ENCODE measurements at regions not wholly inside any gene's neighbourhood (a gene's known extent, or its start where the extent isn't known, plus 50 kb on each side); places are given as distances from the start of the nearest gene placed in this dataset.

DNA sequence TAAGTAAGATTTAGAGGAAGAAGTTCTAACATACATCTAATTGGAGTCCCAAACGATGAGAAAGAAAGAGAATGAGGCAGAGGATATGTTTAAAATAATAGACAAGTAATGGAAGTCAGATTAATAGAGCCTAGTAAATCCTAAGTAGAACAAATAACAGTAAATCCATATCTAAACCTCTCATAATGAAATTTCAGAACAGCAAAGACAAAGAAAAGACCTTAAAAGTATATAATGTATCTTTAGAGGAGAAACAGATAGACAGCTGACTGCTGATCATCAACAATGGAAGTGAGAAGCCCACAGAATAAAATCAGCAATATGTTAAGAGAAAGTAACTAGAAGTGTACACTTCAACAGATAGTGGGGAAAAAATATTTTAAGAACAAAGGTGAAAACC lies 536.2 kb upstream of the ZFHX3 start:
- no peaks in the 10 kb centered on the region for H3K4me1 ChIP-seq (ENCODE audit: insufficient read depth, low read length)
- Mint-ChIP-seq H3K9me3 (peaks cover 0 to 24% (median 12%) of the 10 kb centered on the region in 8 donors), H3K36me3 (no peaks in the 10 kb centered on the region), H3K4me1 (no peaks in the 10 kb centered on the region), H3K27ac (no peak overlapping the region), H3K27me3 (no peaks in the 10 kb centered on the region), H3K4me3 (no peak overlapping the region)
- no peaks in the 10 kb centered on the region for H3K9me3 ChIP-seq (ENCODE audit: control insufficient read depth in 1 of 2, low read length in 2 of 2)
- H3K27me3 ChIP-seq (ENCODE audit: insufficient read depth, low read length), result no peaks in the 10 kb centered on the region
- DNase-seq, result no peak
- intact Hi-C loops (cut with micrococcal nuclease), result no loop called here
- H3K4me3 ChIP-seq (ENCODE audit: low read length in 2 of 2), result no peak overlapping the region
- H3K36me3 ChIP-seq (ENCODE audit: insufficient read depth, low read length), result no peaks in the 10 kb centered on the region
- POLR2A ChIA-PET (ENCODE audit: partially characterized antibody), result no interaction called here
- no peak overlapping the region for H3K27ac ChIP-seq (ENCODE audit: low read depth, low read length)
- CTCF ChIA-PET (ENCODE audit: partially characterized antibody), result interaction anchor here (0.6 kb wide), 1 partner anchor 25 kb away, joined by 4 read pairs; no protein-coding TSS in a partner anchor

DNA sequence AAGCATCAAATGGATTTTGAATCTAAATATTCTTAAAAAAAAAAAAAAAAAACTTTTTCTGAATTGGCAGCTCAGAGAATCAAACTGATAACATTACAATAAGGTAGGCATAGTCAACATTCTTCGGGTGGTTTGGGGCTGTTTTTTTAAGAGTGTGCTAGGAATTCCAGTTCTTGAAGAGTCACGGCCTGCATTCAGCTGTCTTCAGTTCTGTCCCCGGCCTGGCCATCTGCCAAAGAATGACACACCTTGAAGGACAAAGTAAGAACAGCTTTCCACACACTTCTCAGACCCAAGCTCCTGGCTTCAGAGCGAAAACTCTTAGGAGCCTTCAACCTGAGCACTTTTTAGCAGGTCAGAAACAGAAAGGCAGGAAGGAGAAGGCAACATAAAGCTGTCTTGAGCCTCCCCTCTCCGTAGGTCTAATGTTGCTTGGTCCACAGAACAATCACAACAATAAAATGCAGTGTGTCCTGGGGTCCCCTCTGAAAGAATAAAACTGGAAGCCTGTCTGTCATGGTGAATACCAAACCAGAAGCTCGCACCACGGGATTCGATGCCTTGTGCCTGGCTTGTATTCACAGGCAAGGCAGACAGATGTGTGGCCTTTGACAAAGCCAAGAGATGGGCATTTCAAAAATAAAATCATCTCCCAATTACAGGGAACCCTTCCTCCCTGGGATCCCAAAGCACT lies 524.4 kb upstream of the ZFHX3 start:
- Histone ChIP-seq H3K9me3 (ENCODE audit: control insufficient read depth in 1 of 2, low read length in 2 of 2) (no peaks in the 10 kb centered on the region), H3K27ac (ENCODE audit: low read depth, low read length) (no peak overlapping the region), H3K4me1 (ENCODE audit: insufficient read depth, low read length) (no peaks in the 10 kb centered on the region), H3K36me3 (ENCODE audit: insufficient read depth, low read length) (no peaks in the 10 kb centered on the region), H3K4me3 (ENCODE audit: low read length in 2 of 2) (no peak overlapping the region), H3K27me3 (ENCODE audit: insufficient read depth, low read length) (no peaks in the 10 kb centered on the region)
- intact Hi-C loops (cut with micrococcal nuclease), result no loop called here
- Mint-ChIP-seq H3K27me3 (no peaks in the 10 kb centered on the region), H3K4me1 (no peaks in the 10 kb centered on the region), H3K36me3 (no peaks in the 10 kb centered on the region), H3K27ac (no peak overlapping the region), H3K4me3 (no peak overlapping the region), H3K9me3 (peaks cover 0 to 7% (median 3%) of the 10 kb centered on the region in 8 donors)
- DNase-seq, result no peak
- POLR2A ChIA-PET (ENCODE audit: partially characterized antibody), result no interaction called here
- CTCF ChIA-PET (ENCODE audit: partially characterized antibody), result no interaction called here

DNA sequence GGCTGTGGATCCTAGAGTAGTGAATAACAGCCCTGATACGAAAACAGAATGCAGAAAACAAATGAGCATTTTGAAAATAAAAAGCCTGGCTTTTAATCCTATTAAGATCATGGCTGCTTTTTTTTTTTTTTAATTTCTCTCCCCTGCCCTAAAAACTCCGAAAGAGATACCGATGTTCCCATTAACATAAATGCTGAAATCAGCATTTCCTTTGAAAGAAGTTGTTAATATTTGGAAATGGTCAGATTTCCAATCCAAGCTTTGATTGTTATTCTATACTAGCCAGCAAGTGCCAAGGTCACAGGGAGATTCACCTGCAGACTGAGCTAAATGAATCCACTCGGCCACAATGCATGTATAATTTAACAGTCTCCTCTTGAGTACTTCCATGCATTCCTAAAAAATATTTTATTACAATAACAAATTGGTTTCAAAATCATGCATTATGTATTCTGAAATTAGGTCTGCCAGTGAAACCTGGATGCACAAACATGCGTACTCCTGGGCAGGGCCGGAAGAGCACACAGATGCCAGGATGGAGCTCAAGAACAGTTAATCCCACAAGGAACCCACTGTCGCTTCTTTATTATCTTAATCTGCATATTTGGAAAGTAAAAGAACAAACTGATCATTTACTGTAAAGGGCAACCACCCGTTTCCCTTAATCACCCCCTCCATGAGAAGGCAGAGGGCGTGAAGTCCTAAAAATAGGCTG lies 521.5 kb upstream of the ZFHX3 start:
- H3K27me3 ChIP-seq (ENCODE audit: insufficient read depth, low read length), result no peaks in the 10 kb centered on the region
- no peak overlapping the region for H3K4me3 ChIP-seq (ENCODE audit: low read length in 2 of 2)
- Mint-ChIP-seq H3K27me3 (no peaks in the 10 kb centered on the region), H3K36me3 (no peaks in the 10 kb centered on the region), H3K4me1 (no peaks in the 10 kb centered on the region), H3K27ac (no peak overlapping the region), H3K4me3 (no peak overlapping the region), H3K9me3 (peaks cover 0 to 9% (median 3%) of the 10 kb centered on the region in 8 donors)
- ChIA-PET POLR2A (ENCODE audit: partially characterized antibody) (no interaction called here), CTCF (ENCODE audit: partially characterized antibody) (no interaction called here)
- no peaks in the 10 kb centered on the region for H3K36me3 ChIP-seq (ENCODE audit: insufficient read depth, low read length)
- no peak for DNase-seq
- intact Hi-C loops (cut with micrococcal nuclease), result no loop called here
- H3K4me1 ChIP-seq (ENCODE audit: insufficient read depth, low read length), result no peaks in the 10 kb centered on the region
- H3K27ac ChIP-seq (ENCODE audit: low read depth, low read length), result no peak overlapping the region
- no peaks in the 10 kb centered on the region for H3K9me3 ChIP-seq (ENCODE audit: control insufficient read depth in 1 of 2, low read length in 2 of 2)

DNA sequence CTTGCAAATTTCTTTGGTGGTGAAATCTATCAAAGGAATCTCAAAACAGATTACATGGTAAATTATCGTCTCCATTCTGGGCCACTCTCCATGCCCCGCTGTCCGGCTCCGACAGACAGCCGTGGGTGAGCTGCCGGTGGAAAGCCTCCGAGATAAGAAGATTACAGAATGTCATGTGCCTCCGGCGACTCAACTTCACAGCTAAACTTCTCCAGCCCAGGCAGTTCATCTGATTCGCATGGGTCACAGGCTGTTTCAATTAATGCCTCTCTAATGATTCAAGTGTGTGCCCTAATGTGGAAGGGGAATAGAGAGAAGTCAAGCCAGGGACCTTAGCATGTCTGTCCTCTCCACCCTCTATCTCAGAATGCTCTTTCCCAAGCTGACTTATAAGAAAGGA lies 520.8 kb upstream of the ZFHX3 start:
- no peaks in the 10 kb centered on the region for H3K4me1 ChIP-seq (ENCODE audit: insufficient read depth, low read length)
- no peak overlapping the region for H3K4me3 ChIP-seq (ENCODE audit: low read length in 2 of 2)
- ChIA-PET CTCF (ENCODE audit: partially characterized antibody) (no interaction called here), POLR2A (ENCODE audit: partially characterized antibody) (no interaction called here)
- H3K27ac ChIP-seq (ENCODE audit: low read depth, low read length), result no peak overlapping the region
- no peak for DNase-seq
- H3K9me3 ChIP-seq (ENCODE audit: control insufficient read depth in 1 of 2, low read length in 2 of 2), result no peaks in the 10 kb centered on the region
- Mint-ChIP-seq H3K4me3 (no peak overlapping the region), H3K9me3 (peaks cover 0 to 9% (median 4%) of the 10 kb centered on the region in 8 donors), H3K27me3 (no peaks in the 10 kb centered on the region), H3K27ac (no peak overlapping the region), H3K36me3 (no peaks in the 10 kb centered on the region), H3K4me1 (no peaks in the 10 kb centered on the region)
- no peaks in the 10 kb centered on the region for H3K36me3 ChIP-seq (ENCODE audit: insufficient read depth, low read length)
- H3K27me3 ChIP-seq (ENCODE audit: insufficient read depth, low read length), result no peaks in the 10 kb centered on the region
- intact Hi-C loops (cut with micrococcal nuclease), result no loop called here

DNA sequence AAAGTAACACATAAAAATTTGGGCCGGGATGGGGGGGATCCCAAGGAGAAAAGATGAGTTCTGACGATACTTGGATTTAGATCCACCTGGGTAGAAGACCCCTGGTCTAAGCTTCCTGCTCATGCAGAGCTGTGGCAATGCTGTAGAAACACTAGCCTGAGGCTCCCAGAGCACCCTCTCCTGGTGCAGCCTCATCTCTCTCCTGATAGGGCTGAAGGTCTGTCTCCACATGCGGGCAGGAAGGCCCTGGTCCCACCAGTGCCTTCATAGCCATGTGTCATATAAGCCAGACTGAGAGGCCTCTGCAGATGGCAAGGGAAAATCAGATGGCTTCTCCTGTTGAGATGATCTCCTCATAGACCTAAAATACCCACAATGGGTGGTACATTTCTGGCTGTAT lies 518.0 kb upstream of the ZFHX3 start:
- Histone ChIP-seq H3K27ac (ENCODE audit: low read depth, low read length) (no peak overlapping the region), H3K27me3 (ENCODE audit: insufficient read depth, low read length) (no peaks in the 10 kb centered on the region), H3K4me1 (ENCODE audit: insufficient read depth, low read length) (no peaks in the 10 kb centered on the region), H3K36me3 (ENCODE audit: insufficient read depth, low read length) (no peaks in the 10 kb centered on the region), H3K9me3 (ENCODE audit: control insufficient read depth in 1 of 2, low read length in 2 of 2) (no peaks in the 10 kb centered on the region), H3K4me3 (ENCODE audit: low read length in 2 of 2) (no peak overlapping the region)
- H3K4me1 Mint-ChIP-seq, result no peaks in the 10 kb centered on the region
- CTCF ChIA-PET (ENCODE audit: partially characterized antibody), result no interaction called here
- DNase-seq, result no peak
- H3K36me3 Mint-ChIP-seq, result no peaks in the 10 kb centered on the region
- H3K9me3 Mint-ChIP-seq, result peaks cover 0 to 12% (median 5%) of the 10 kb centered on the region in 8 donors
- H3K27ac Mint-ChIP-seq, result no peak overlapping the region
- intact Hi-C loops (cut with micrococcal nuclease), result no loop called here
- H3K27me3 Mint-ChIP-seq, result no peaks in the 10 kb centered on the region
- H3K4me3 Mint-ChIP-seq, result no peak overlapping the region
- POLR2A ChIA-PET (ENCODE audit: partially characterized antibody), result no interaction called here

DNA sequence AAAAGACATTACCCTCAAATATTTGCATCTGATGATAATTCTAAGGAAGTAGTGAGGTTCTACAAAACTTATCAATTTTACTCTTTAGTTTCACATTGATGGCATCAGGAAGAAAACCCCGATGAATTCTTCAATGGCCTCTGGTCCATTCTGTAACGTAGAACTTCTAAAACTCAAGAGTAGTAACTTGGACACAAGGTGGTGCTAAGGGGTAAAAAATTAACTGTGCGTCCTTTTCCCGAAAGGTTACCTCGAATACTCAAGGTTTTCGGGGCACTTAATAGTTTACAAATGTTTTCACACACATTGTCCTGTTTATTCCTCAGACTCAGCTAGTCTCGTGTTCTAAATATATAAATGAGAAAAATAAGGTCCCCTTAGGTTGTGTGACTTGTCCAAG lies 517.3 kb upstream of the ZFHX3 start:
- POLR2A ChIA-PET (ENCODE audit: partially characterized antibody), result no interaction called here
- Mint-ChIP-seq H3K4me3 (no peak overlapping the region), H3K9me3 (peaks cover 0 to 12% (median 5%) of the 10 kb centered on the region in 8 donors), H3K27ac (no peak overlapping the region), H3K4me1 (no peaks in the 10 kb centered on the region), H3K27me3 (no peaks in the 10 kb centered on the region), H3K36me3 (no peaks in the 10 kb centered on the region)
- Histone ChIP-seq H3K9me3 (ENCODE audit: control insufficient read depth in 1 of 2, low read length in 2 of 2) (no peaks in the 10 kb centered on the region), H3K27ac (ENCODE audit: low read depth, low read length) (no peak overlapping the region), H3K4me3 (ENCODE audit: low read length in 2 of 2) (no peak overlapping the region), H3K4me1 (ENCODE audit: insufficient read depth, low read length) (no peaks in the 10 kb centered on the region), H3K36me3 (ENCODE audit: insufficient read depth, low read length) (no peaks in the 10 kb centered on the region), H3K27me3 (ENCODE audit: insufficient read depth, low read length) (no peaks in the 10 kb centered on the region)
- DNase-seq, result no peak
- intact Hi-C loops (cut with micrococcal nuclease), result no loop called here
- CTCF ChIA-PET (ENCODE audit: partially characterized antibody), result no interaction called here

DNA sequence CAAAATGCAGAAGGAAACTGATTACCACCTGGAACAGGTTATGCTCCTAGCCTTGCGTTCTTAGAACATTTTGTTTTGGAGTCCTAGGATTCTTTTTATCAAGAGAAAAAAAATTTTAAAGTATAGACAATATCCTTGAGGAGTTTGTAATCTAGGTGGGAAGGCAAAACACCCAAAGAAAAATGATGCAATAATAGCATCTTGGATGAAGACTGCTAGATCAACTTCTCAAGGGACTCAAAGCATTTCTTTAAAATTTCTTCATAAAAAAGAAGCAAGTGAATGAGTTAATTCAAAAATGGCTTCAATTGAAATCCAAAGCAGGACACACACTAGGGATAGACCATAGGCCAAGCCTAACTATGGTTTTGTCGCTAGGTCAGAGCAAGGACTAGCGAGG lies 515.8 kb upstream of the ZFHX3 start:
- no peak overlapping the region for H3K27ac Mint-ChIP-seq
- Histone ChIP-seq H3K36me3 (ENCODE audit: insufficient read depth, low read length) (no peaks in the 10 kb centered on the region), H3K4me3 (ENCODE audit: low read length in 2 of 2) (no peak overlapping the region), H3K9me3 (ENCODE audit: control insufficient read depth in 1 of 2, low read length in 2 of 2) (no peaks in the 10 kb centered on the region), H3K27ac (ENCODE audit: low read depth, low read length) (no peak overlapping the region), H3K27me3 (ENCODE audit: insufficient read depth, low read length) (no peaks in the 10 kb centered on the region), H3K4me1 (ENCODE audit: insufficient read depth, low read length) (no peaks in the 10 kb centered on the region)
- intact Hi-C loops (cut with micrococcal nuclease), result no loop called here
- no peaks in the 10 kb centered on the region for H3K27me3 Mint-ChIP-seq
- CTCF ChIA-PET (ENCODE audit: partially characterized antibody), result no interaction called here
- POLR2A ChIA-PET (ENCODE audit: partially characterized antibody), result no interaction called here
- no peak for DNase-seq
- H3K36me3 Mint-ChIP-seq, result no peaks in the 10 kb centered on the region
- H3K4me1 Mint-ChIP-seq, result no peaks in the 10 kb centered on the region
- H3K9me3 Mint-ChIP-seq, result peaks cover 0 to 12% (median 5%) of the 10 kb centered on the region in 8 donors
- no peak overlapping the region for H3K4me3 Mint-ChIP-seq
